Right lobe of liver (tissue), 6 donors: ENCODE measurements at regions not wholly inside any gene's neighbourhood (a gene's known extent, or its start where the extent isn't known, plus 50 kb on each side); places are given as distances from the start of the nearest gene placed in this dataset.

Experiments used
- ATAC-seq, 4 donors: fragments of 200-7000 bp; cut with Tn5 transposase; one replicate each; pipeline ENCODE4 v1.9.1; 2020; ENCODE audit warnings: mild to moderate bottlenecking in 4 of 4, moderate library complexity in 4 of 4
- DNase-seq, 3 donors: peaks; one replicate each; pipeline ENCODE4 v3.0.0-alpha.2; 2020
- H3K27ac ChIP-seq, 3 donors: fragments of 200-600 bp; one replicate each; pipeline ENCODE4 v1.8.0; 2022
- H3K27me3 ChIP-seq, 2 donors: fragments of 200-600 bp; one replicate each; pipeline ENCODE4 v1.8.0; 2022
- H3K36me3 ChIP-seq, 4 donors: fragments of 200-600 bp; sonication (generic) in 1 of 4; one replicate each; pipeline versions ENCODE4 v1.5.1 to v1.8.0; 2017 to 2022; ENCODE audit warnings: control low read depth in 1 of 4
- H3K4me1 ChIP-seq, 4 donors: fragments of 200-600 bp; sonication (generic) in 1 of 4; one replicate each; pipeline versions ENCODE4 v1.5.1 to v1.8.0; 2017 to 2022; ENCODE audit warnings: control low read depth in 1 of 4
- H3K4me3 ChIP-seq, 3 donors: fragments of 200-600 bp; one replicate each; pipeline ENCODE4 v1.8.0; 2022
- H3K9me3 ChIP-seq, 4 donors: fragments of 200-600 bp; sonication (generic) in 1 of 4; one replicate each; pipeline versions ENCODE4 v1.5.1 to v1.8.0; 2017 to 2022; ENCODE audit warnings: control low read depth in 1 of 4
- CTCF ChIP-seq, 4 donors: fragments of 200-600 bp in 3 of 4; fragments of 450-650 bp in 1 of 4; IDR thresholded peaks; one replicate each; pipeline versions ENCODE4 v1.5.1 to v1.8.0; 2016 to 2022; ENCODE audit warnings: antibody characterized with exemption in 4 of 4, mild to moderate bottlenecking in 2 of 4
- POLR2A ChIP-seq: fragments of 450-650 bp; IDR thresholded peaks from one replicate; pipeline ENCODE4 v1.6.1; 2017; ENCODE audit warnings: antibody characterized with exemption, mild to moderate bottlenecking
- WGBS: methylation state at CpG from one replicate; pipeline ENCODE4 v1.1.6; 2018; ENCODE audit warnings: low coverage, low lambda C conversion rate; ENCODE audit not compliant: insufficient coverage; ENCODE audit errors: missing lambda C conversion rate; 5-methylcytosine and 5-hydroxymethylcytosine counted together
- intact Hi-C, 2 donors: fragments of 100-400 bp; cut with DNase I; formaldehyde crosslinking; loops; one replicate each; pipeline versions ENCODE4 v1.11.2 to v1.14.1; 2022
- donor health status: DM: no; HTN: yes; CAD: no.
- donor health status: DM: no; HTN: no; CAD: no.
- donor health status: DM: no; HTN: no; CAD: no.
- donor health status: DM: no; HTN: yes; CAD: no.
- donor health status: DM: no; HTN: yes; CAD: no.

GRCh38 chr1:245045087-245045881 is 109.5 kb upstream of the KIF26B start:
- 40% methylated on average over 4 of the region's 9 CpGs for WGBS
- Histone ChIP-seq H3K9me3 (no peaks in the 10 kb centered on the region), H3K27me3 (no peaks in the 10 kb centered on the region), H3K27ac (peak overlapping the region in 2 of 3 donors; percentile 65 to 66), H3K36me3 (no peaks in the 10 kb centered on the region), H3K4me1 (peaks cover 0 to 40% (median 3%) of the 10 kb centered on the region in 4 donors), H3K4me3 (peak overlapping the region in 2 of 3 donors; percentile 7 to 36)
- no peak for TF ChIP-seq CTCF (IDR thresholded peaks at IDR 0.05)
- TF ChIP-seq POLR2A = peak; percentile 40
- ATAC-seq (peak; percentile 87 to 94 (median 90)), DNase-seq (peak; percentile 73 to 91 (median 88))
- intact Hi-C loops = loop anchor here in 1 of 2 donors (10.0 kb wide), 1 partner anchor 240 kb away; no protein-coding TSS in a partner anchor

- WGBS = 30% methylated on average over 6 of the region's 6 CpGs
- Histone ChIP-seq H3K27me3 (no peaks in the 10 kb centered on the region), H3K9me3 (no peaks in the 10 kb centered on the region), H3K4me1 (peaks cover 0 to 40% (median 3%) of the 10 kb centered on the region in 4 donors), H3K27ac (peak overlapping the region in 2 of 3 donors; percentile 24 to 53), H3K4me3 (no peak overlapping the region), H3K36me3 (no peaks in the 10 kb centered on the region)
- no peak for TF ChIP-seq POLR2A
- no peak for TF ChIP-seq CTCF (IDR thresholded peaks at IDR 0.05)
- DNase-seq (no peak), ATAC-seq (peak in 1 of 4 donors; percentile 9)
- intact Hi-C loops = loop anchor here in 1 of 2 donors (10.0 kb wide), 1 partner anchor 239 kb away; no protein-coding TSS in a partner anchor
Observed at GRCh38 chr1:245043611-245043940, 111.2 kb upstream of the KIF26B start.

- intact Hi-C loops = loop anchor here in 1 of 2 donors (10.0 kb wide), 1 partner anchor 236 kb away; no protein-coding TSS in a partner anchor
- H3K27me3 ChIP-seq = no peaks in the 10 kb centered on the region
- DNase-seq = no peak
- no peak overlapping the region for H3K4me3 ChIP-seq
- H3K4me1 ChIP-seq = peaks cover 0 to 37% (median 2%) of the 10 kb centered on the region in 4 donors
- H3K27ac ChIP-seq = no peak overlapping the region
- TF ChIP-seq CTCF (IDR thresholded peaks at IDR 0.05) (no peak), POLR2A (no peak)
- no peaks in the 10 kb centered on the region for H3K9me3 ChIP-seq
- H3K36me3 ChIP-seq = no peaks in the 10 kb centered on the region
- WGBS = 84% methylated on average over 9 of the region's 9 CpGs
- ATAC-seq = no peak
Observed at GRCh38 chr1:245041058-245041698, 113.6 kb upstream of the KIF26B start.

GRCh38 chr1:245039196-245039595 is 115.6 kb upstream of the KIF26B start:
- WGBS = 73% methylated on average over 2 of the region's 3 CpGs
- DNase-seq = no peak
- H3K36me3 ChIP-seq = no peaks in the 10 kb centered on the region
- ATAC-seq = no peak
- no peaks in the 10 kb centered on the region for H3K9me3 ChIP-seq
- intact Hi-C loops = loop anchor here in 1 of 2 donors (10.0 kb wide), 1 partner anchor 234 kb away; no protein-coding TSS in a partner anchor
- TF ChIP-seq POLR2A (no peak), CTCF (IDR thresholded peaks at IDR 0.05) (no peak)
- H3K27me3 ChIP-seq = no peaks in the 10 kb centered on the region
- H3K27ac ChIP-seq = no peak overlapping the region
- no peak overlapping the region for H3K4me3 ChIP-seq
- peaks cover 0 to 26% (median 0%) of the 10 kb centered on the region in 4 donors for H3K4me1 ChIP-seq
